ENCODE measurements at regions not wholly inside any gene's neighbourhood (a gene's known extent, or its start where the extent isn't known, plus 50 kb on each side); places are given as distances from the start of the nearest gene placed in this dataset.
A peak's percentile ranks its signal among the peaks of the same experiment; 100 is the strongest.

DNA sequence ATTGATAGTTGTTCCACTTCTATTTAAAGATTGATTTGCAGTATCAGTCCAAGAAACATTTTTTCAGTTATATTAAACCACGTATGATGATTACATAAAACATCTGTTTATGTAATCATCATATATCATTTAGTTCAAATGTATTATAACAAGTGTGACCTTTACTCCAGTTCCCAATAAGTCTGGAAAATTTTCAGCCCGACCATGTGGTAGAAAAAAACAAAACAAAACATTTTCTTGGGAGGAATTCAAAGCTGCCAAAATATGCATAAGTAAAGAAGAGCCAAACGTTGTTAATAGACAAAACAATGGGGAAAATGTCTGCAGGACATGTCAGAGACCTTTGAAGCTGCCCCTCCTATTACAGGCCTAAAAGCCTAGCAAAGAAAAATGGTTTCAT lies 709.1 kb downstream of the FAT4 start:
- DNase-seq (no peak), ATAC-seq (ENCODE audit: poor library complexity) (no peak)
- intact Hi-C loops (cut with DNase I) = no loop called here

DNA sequence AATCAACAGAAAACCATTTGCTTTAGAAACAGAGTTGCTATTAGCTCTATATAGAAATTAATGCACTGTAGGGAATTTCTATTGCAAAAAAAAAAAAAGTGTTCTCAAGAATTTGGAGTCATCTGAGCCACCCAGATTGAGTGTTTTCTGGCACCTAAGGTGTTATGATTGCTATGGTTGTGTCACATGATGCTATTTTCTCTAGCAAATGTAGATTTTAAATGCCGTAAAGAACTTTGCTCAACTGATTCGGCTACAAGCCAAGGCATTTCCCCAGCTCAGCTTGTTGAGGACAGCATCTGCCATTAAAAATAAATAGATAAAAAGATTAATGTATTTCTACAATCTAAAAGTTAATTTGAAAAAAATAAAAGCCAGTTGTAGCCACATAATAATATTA lies 712.8 kb downstream of the FAT4 start:
- ATAC-seq (ENCODE audit: poor library complexity) (no peak), DNase-seq (no peak)
- intact Hi-C loops (cut with DNase I) = no loop called here

DNA sequence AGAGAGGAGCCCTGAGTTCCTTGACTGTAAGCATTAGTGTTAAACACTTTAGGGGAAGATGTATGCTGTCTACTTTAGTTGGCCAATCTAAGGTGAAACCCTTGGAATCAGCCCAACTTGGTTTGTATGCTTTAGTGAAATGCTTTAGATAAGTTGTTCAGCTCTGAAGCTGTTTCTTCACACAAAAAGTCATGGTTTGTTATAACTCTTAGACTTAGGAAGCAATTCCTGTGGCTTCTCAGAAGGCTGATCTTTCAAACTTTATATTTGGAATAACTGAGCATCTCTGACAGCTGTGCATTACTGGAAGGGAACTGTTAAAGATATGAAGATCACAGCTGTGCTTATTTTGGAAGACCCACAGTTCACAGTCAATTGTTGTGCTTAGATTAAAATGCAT lies 714.1 kb downstream of the FAT4 start:
- ATAC-seq (ENCODE audit: poor library complexity) = no peak
- intact Hi-C loops (cut with DNase I) = no loop called here
- no peak for DNase-seq

DNA sequence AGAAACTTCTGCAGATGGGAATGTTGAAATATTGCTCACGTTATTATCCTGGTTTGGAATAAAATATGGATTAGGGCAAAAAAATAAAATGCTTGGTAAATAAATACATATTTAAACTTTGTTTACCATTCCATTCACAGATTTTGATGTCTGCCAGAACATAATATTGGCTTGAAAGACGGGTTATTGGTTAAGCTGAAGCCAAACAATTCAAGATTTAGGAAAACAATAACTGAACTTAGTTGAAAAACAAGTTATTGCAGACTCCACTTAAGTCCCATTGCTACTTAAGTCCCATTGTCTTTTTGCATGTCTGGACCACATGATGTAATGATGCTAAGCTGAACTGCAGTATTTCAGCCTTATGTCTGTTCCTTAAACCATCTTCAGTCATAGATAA lies 722.5 kb downstream of the FAT4 start:
- DNase-seq (no peak), ATAC-seq (ENCODE audit: poor library complexity) (no peak)
- intact Hi-C loops (cut with DNase I) = no loop called here

DNA sequence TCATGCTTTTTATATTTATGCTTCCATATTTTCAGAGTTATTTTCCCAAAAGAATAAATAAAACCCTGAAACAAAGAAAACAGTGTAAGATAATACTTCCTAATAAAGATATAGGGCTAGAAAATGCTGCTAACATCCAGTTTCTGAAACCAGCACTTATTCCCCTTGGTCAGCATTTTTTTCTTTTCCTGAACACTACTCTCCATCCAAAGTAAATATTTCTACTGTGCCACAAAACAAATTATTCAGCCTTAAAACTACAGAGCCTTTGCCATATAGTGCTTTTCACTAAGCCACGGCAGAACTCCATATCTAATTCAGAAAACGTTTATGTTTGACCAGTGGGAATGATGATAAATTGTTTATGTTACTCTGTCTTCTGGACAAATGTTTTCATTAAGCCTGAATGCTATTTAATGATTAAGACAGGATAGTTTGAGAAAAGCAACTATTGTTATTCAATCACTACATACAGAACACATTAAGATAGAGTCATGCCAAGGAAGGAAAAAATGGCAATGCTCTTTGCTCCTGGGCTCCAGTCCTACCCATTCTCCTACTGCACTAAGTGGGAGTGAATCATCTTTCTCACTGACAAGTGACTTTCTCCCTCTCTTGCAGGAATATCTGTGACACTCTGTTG lies 723.9 kb downstream of the FAT4 start:
- ATAC-seq (ENCODE audit: poor library complexity) (no peak), DNase-seq (no peak)
- intact Hi-C loops (cut with DNase I) = no loop called here

DNA sequence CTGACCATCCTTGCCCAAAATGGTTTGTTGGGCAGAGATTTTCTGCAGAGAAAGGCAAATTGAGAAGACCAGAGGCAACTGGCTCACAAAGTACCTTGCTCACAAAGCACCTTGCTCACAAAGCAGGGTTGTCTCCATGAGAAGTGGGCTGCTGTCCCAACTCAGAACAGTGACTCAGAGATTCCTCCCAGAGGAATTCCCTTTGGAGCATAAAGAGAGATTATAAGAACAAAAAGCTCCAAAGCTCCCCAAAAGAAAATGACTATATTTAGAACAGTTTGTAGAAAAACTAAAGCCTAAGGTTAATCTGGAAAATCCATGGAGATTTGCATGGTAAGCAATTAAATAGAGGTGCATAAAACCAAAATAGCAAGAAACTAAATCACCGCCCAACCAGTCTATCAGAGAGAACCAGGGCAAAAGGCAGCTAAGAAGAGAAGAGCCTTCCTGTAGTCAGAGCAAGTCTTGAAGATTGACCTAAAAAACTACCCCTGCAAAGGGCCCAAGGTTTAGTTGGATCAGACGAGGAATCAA lies 731.4 kb downstream of the FAT4 start:
- no peak for DNase-seq
- intact Hi-C loops (cut with DNase I) = no loop called here

DNA sequence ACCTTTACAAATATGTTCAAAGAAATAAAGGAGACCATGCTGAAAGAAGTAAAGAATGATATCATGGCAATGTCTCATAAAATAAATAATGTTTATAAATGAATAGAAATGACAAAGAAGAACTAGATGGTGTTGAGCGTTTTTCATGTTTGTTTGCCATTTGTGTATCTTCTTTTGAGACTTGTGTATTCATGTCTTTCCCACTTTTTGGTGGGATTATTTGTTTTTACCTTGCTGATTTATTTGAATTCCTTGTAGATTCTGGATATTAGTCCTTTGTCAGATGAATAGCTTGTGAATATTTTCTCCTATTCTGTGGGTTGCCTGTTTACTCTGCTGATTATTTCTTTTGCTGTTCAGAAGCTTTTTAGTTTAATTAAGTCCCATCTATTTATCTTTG lies 732.4 kb downstream of the FAT4 start:
- intact Hi-C loops (cut with DNase I) = no loop called here
- no peak for DNase-seq
- no peak for ATAC-seq (ENCODE audit: poor library complexity)

More for the DNA sequence above, 731.4 kb downstream of the FAT4 start:
- no peak for ATAC-seq (ENCODE audit: poor library complexity)

DNA sequence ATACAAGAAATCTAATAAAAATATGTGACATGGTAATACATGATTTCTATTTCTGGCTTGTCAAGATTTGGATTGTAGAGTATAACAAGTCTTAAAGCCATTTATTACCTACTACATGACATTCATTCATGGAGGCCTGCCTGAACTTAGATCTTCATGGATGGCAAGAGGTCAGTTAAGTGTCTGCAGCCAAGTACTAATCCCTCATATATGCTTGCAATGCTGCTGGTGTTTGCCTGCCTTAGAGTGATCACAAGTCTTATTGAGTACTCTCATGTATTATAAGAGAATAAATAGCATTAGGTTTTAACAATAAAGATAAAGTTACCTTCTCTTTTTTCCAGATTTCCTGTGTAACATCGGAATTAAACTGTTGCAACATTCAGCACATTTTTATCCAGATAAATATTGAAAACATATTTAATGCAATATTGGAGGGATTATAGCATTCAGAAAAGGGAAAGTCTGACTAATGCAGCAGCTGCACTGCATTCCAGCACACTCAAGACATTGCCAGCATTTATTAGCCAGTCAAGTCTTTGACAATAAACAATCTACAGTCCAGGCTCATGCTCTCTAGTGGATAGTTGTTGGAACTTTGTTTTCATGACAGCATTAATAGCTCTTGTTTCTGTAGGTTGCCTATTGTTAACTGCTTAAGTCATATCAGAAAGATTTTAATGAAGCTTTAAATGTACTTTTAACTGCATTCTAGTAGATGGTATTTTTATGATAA lies 737.1 kb downstream of the FAT4 start:
- ATAC-seq (ENCODE audit: poor library complexity) (peak; percentile 88), DNase-seq (no peak)
- intact Hi-C loops (cut with DNase I) = no loop called here

DNA sequence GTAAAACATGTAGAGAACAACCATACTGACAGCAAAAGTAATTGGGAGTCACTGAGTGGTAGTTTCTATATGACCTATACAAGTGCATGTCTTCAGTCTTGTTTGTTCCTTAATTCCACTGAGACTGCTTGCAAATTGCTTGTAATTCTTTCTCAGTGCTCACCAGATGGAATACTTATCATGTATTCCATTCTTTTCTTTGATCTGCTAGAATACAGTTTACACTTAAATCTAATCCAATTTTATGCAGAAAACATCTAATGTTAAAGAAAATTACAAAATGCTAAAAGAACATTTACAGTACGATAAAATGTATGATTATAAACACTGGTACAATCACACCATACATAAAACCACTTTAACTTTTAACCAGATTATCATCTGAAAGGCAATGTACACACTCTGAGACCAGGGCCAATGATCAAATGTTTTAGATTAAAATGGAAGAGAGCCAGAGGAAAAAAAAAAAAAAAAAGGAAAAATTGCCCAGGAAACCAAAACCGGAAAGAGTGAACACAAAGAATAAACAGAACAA lies 741.4 kb downstream of the FAT4 start:
- no peak for DNase-seq
- intact Hi-C loops (cut with DNase I) = no loop called here
- ATAC-seq (ENCODE audit: poor library complexity) = no peak

DNA sequence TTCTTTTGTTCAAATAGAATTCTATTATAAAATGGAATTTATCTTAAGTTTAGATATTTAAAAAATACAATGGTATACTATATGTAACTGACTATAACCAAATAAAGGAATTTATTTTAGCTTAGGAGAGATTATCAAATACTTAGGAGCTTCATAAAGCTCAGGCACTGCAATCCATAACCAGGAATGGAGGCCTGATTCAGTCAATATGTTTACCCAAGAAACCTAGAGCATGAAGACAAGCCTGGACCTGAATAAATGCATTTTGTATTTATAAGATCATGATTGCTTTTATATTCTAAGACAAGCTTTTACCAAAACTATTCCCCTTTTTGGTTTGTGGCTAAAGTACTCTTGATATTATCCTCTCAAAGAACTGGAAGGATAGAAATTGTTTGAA lies 742.6 kb downstream of the FAT4 start:
- DNase-seq (no peak), ATAC-seq (ENCODE audit: poor library complexity) (no peak)
- intact Hi-C loops (cut with DNase I) = no loop called here

DNA sequence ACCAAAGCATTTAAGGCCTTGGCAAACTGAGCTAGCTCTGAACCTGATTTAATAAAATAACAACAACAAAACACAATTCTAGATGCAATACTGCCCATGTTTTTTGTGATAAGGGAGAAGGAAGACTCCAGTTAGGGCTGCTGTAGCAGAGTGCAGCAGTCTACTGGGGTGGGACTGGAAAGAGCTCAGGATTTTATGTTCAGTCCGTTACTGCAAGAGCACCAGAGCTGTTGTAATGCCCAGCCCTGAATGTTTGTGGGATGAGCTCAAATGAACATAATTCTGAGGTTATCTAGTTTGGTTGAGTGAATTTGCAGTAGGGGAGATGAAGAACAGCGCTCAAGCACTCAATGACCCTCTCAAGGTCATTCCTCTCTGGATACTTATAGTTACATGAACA lies 743.8 kb downstream of the FAT4 start:
- intact Hi-C loops (cut with DNase I) = no loop called here
- DNase-seq (no peak), ATAC-seq (ENCODE audit: poor library complexity) (no peak)

DNA sequence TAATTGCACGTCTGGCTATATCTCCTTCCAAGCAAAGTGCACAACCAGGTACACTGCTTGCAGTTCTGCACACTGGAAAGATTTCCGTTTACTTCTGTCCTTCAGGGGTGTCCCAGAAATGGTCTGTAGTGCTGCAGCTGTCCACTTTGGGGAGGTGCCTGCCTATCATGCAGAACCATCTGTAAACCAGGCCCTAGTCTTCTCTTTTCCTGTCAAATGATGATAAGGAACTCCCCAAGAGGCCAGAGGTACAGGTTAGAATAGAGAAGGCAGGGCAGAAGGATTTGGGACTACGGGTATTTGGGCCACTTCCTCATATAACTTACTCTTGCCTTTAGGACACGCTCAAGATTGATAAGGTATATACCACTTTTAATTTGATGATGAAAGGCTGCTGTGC lies 746.9 kb downstream of the FAT4 start:
- intact Hi-C loops (cut with DNase I) = no loop called here

DNA sequence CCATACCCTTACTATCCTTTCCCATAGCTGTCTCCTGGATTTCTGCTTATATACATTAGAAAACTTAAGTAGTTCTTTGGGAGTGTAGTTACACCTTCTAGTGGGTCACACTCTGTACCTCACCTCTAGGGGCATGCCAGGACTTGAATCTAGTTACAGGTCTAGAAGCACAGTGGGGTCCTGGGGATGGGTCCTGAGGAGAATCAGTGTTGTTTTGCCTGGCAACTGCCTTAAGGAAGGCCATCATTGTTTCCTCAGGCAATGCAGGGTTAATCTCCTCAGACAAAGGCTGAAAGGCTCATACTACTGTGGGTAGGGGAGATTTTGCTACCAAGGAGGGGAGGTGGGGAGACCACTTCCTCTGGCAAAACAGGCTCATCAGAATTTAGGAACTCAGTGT lies 750.3 kb downstream of the FAT4 start:
- intact Hi-C loops (cut with DNase I) = no loop called here
- DNase-seq (no peak), ATAC-seq (ENCODE audit: poor library complexity) (no peak)

More for the DNA sequence above, 746.9 kb downstream of the FAT4 start:
- ATAC-seq (ENCODE audit: poor library complexity) (no peak), DNase-seq (no peak)

DNA sequence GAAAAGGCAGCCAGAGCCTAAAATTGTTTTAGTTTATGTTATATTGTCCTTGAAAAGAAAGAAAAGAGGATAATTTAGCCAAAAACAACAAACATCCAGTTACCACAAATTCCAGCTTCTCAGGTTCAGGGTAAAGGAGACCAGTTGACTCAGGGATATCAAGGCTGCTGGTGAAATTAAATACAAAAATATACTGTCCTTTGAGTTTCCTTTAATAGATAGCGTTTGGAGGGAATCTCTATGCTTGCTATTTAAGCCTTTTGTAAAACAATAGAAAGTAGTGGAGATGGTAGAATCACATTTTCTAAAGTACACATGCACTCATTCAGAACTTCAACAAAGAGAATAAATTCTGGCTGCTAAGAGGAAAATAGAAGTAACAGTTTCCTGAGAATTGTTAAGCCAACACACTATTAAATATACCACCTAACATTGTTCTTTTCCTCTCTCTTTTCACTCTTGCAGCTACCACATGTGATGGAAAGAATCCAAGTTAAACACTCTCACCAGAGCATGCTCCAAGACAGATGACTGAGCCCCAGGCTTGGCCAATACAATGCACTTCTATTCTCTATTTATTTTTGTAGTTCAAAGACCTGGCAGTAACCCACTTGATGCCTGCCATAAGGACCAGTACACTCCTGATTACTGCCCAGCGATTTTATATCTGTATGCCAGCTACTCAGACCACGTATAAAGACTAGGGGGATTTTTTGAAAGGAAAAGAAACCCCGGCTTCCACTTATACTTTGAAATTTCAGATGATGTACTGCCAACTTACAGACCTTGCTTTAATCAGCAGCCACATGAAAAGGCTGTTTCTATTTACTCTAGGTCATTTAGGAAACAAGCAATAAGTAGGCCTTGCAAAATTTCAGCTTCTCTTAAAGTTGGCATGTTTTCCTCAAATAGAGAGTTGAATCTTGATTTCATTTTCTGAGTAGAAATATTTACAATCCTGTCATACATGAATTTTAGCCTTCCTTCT lies 756.9 kb downstream of the FAT4 start:
- DNase-seq = no peak
- ATAC-seq (ENCODE audit: poor library complexity) = peak; percentile 86
- intact Hi-C loops (cut with DNase I) = no loop called here

DNA sequence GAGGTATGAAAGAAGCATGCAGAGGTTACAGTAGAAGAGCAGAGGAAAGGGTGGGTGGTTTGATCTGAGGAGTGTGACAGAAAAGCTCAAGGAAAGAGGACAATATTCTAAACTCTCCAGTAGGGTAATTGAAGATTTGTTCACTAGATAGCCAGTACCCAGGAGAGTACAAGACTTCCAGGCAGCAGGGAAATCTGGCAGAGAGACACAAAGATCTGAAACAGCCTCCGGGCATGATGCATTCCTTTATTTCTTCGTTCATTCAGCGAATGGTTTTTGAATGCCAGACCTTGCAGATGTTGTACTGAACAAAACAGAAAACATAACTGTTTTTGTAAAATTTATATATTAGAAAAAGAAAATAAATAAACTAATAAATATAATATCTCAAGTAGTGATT lies 766.6 kb downstream of the FAT4 start:
- no peak for ATAC-seq (ENCODE audit: poor library complexity)
- intact Hi-C loops (cut with DNase I) = no loop called here
- no peak for DNase-seq

DNA sequence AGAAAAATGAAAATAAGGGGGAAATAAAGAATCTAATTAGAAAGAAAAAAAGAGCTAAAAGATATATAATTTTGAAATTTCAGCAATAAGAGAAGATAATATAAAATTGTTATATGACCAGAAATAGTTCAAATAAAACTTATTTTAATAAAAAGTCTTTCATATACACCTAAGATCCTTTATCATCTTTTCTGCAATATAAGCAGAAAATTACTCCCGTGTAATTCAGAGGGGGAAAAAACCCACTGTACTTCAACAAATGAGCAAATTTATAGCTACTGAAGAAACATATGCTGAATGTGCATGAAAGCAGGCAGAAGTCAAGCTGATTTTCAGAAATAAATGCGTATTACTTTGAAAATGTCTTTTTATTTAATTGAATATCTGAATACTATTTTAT lies 771.3 kb downstream of the FAT4 start:
- intact Hi-C loops (cut with DNase I) = no loop called here
- ATAC-seq (ENCODE audit: poor library complexity) (no peak), DNase-seq (no peak)

DNA sequence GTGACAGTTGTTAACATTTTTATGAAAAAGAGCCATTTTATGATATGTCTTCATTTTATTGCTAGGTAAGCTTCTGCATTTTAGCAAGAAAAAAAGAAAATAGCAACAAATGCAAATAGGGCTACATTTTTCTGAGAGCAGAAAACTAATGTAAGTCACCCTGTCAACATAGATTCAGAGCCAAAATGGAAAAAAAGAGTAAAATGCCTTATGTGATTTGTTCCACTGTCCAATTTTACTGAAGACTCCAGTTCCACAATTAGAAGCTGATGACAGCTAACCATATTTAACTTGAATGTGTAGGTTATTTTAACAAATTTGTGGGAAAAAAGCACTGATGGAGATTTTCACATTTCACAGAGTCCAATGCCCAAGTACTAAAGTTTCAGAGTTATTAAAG lies 772.3 kb downstream of the FAT4 start:
- intact Hi-C loops (cut with DNase I) = no loop called here
- DNase-seq = no peak
- no peak for ATAC-seq (ENCODE audit: poor library complexity)

DNA sequence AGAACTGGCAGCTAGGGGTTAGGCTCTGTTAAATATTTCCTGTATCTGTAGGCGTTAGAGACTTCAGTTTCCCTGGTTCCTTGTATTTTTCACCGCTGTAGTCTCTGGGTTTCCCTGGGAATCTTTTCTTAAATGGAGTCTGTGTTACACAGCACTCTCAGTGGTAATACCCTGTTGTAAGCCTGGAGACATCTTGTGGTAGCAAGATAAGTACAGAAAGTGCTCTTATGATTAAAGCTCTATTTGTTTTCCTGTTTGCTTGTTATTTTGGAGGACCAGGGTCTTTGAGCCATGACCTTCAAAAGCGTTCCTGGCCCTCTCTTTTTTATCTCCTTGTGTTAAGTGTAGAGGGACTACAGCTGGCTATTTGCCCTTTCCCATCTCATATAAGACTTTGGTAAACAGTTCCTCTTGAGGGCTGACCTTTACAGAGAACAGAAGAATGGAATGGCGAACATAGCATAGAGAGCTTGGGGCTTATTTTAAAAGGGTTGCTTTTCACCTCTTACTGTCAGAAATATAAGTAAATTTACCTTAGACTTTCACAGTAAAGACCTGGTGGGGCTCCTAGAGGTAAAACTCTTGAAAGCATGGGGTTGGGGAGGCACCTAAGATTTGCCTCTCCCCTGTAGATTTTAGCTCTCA lies 782.5 kb downstream of the FAT4 start:
- DNase-seq = no peak
- intact Hi-C loops (cut with DNase I) = no loop called here
- ATAC-seq (ENCODE audit: poor library complexity) = no peak

DNA sequence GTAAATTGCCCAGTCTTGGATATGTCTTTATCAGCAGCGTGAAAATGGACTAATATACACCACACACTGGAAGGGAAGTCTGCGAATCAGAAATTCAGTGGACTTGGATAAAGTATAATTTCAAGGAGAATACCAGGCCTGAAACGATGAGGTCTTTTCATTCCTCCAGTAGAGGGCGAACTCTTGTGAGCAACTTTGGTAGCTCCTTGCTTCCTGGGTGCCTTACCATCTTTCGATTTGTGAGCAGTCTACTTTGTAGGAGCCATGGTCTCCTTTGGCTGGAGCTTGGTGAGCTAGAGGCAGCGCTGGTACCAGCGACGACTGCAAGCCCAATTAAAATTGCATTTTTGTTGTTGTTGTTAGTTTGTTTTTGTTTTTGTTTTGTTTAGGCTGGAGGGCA lies 791.9 kb downstream of the FAT4 start:
- DNase-seq (no peak), ATAC-seq (ENCODE audit: poor library complexity) (no peak)
- intact Hi-C loops (cut with DNase I) = no loop called here

Data from Right ventricle myocardium superior (tissue), 1 donor.